ENCODE measurements at regions not wholly inside any gene's neighbourhood (a gene's known extent, or its start where the extent isn't known, plus 50 kb on each side); places are given as distances from the start of the nearest gene placed in this dataset.

GRCh38 chr4:147175460-147176025, 229.9 kb upstream of the TTC29 start:
- TF ChIP-seq CTCF (IDR thresholded peaks at IDR 0.05; ENCODE audit: extremely low read depth, missing control alignments): no peak
- no peak for DNase-seq (ENCODE audit: low spot score)

- DNase-seq (ENCODE audit: low spot score): no peak
- no peak for TF ChIP-seq CTCF (IDR thresholded peaks at IDR 0.05; ENCODE audit: extremely low read depth, missing control alignments)
Observed at GRCh38 chr4:147182041-147182440, 236.4 kb upstream of the TTC29 start.

GRCh38 chr4:147192679-147193078, 247.0 kb upstream of the TTC29 start:
- no peak for DNase-seq (ENCODE audit: low spot score)
- TF ChIP-seq CTCF (IDR thresholded peaks at IDR 0.05; ENCODE audit: extremely low read depth, missing control alignments): no peak

GRCh38 chr4:147194114-147194513, 248.4 kb upstream of the TTC29 start:
- DNase-seq (ENCODE audit: low spot score): no peak
- no peak for TF ChIP-seq CTCF (IDR thresholded peaks at IDR 0.05; ENCODE audit: extremely low read depth, missing control alignments)

GRCh38 chr4:147194604-147195003, 248.9 kb upstream of the TTC29 start:
- TF ChIP-seq CTCF (IDR thresholded peaks at IDR 0.05; ENCODE audit: extremely low read depth, missing control alignments): no peak
- DNase-seq (ENCODE audit: low spot score): no peak

- DNase-seq (ENCODE audit: low spot score): no peak
- no peak for TF ChIP-seq CTCF (IDR thresholded peaks at IDR 0.05; ENCODE audit: extremely low read depth, missing control alignments)
Observed at GRCh38 chr4:147195386-147195785, 249.7 kb upstream of the TTC29 start.

GRCh38 chr4:147198411-147199051, 252.9 kb upstream of the TTC29 start:
- DNase-seq (ENCODE audit: low spot score): no peak
- no peak for TF ChIP-seq CTCF (IDR thresholded peaks at IDR 0.05; ENCODE audit: extremely low read depth, missing control alignments)

Measured in GM20000 (cell line).